ENCODE measurements at regions not wholly inside any gene's neighbourhood (a gene's known extent, or its start where the extent isn't known, plus 50 kb on each side); places are given as distances from the start of the nearest gene placed in this dataset.

DNA sequence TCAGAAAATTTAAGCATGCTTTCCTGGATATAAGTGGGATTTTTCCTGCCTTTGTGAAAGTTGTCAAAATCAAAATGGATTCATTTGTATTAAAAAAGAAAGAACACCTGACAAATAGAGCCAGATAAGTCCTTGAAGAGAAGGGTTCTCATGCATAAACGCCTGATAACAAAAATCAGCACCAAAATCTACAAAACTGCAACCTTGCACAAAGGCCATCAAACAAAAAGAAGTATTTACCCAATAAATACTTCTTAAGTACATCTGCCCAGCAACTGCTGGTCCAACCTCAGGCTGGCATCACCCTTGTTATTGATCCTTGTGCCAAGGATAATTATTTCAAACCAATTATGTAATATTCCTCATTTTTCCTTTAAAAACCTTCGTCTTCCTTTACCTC, 315.9 kb downstream of the GPD2 start:
- DNase-seq (ENCODE audit: low read depth in 1 of 2, low spot score in 1 of 2): no peak
- Histone ChIP-seq H3K9me3 (no peaks in the 10 kb centered on the region), H3K4me3 (no peak overlapping the region), H3K4me1 (no peaks in the 10 kb centered on the region), H3K27ac (no peak overlapping the region), H3K4me2 (no peak overlapping the region)
- ChIA-PET POLR2A (no interaction called here), CTCF (interaction anchor here (0.5 kb wide), 1 partner anchor 684 kb away, joined by 3 read pairs; no protein-coding TSS in a partner anchor)
- TF ChIP-seq MAFK (IDR thresholded peaks at IDR 0.05; ENCODE audit: partially characterized antibody) (peak; percentile 66), HDAC2 (IDR thresholded peaks at IDR 0.05) (no peak)
- no peak for FAIRE-seq
- no peak for ATAC-seq
- WGBS (ENCODE audit: missing lambda C conversion rate): 57% methylated on average over 2 of the region's 2 CpGs

DNA sequence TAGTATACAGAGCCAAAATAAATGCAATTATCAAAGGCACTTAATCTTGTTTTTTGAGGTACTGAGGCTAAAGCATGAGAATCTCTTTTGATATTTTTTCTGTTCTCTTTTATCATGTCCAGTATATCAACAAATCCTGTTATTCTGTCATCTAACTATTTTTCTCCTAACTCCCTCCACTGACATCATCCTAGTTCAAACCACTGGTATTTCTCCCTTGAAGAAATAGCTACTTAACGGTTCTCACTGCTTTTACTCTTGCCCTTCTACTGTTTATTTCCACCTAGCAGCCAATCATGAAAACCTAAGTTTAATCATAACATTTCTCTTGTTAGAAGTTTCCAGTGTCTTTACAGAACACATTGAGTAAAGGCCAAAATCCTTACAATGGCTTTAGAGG, 317.6 kb downstream of the GPD2 start:
- no peaks in the 10 kb centered on the region for H3K9me3 ChIP-seq
- no peak overlapping the region for H3K4me3 ChIP-seq
- FAIRE-seq: no peak
- no peak for DNase-seq (ENCODE audit: low read depth in 1 of 2, low spot score in 1 of 2)
- ChIA-PET POLR2A (no interaction called here), CTCF (no interaction called here)
- no peak overlapping the region for H3K4me2 ChIP-seq
- no peaks in the 10 kb centered on the region for H3K4me1 ChIP-seq
- no peak overlapping the region for H3K27ac ChIP-seq
- TF ChIP-seq HOXB5 (CRISPR knock-in tag; IDR thresholded peaks at IDR 0.05): no peak
- ATAC-seq: no peak
- 22% methylated on average over 1 of the region's 1 CpG for whole genome bisulfite sequencing (ENCODE audit: missing lambda C conversion rate)

DNA sequence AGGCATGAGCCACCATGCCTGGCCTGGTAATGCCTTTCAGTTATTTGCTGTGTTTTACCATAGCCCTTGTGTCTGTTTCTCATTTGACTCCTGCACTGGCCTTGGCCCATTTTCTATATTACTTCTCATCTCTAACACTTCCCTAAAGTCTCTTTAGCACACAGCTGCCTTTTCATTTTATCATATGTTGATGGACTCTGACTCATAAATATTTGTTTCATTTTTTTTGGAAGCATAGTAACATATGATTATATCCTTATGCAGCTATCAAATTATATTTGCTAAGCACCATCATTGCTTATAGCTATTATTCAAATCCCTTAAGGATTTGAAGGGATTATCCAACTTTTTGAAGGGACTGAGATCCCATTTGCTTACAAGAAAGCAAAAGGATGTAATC, 320.3 kb downstream of the GPD2 start:
- TF ChIP-seq RARB (CRISPR knock-in tag; IDR thresholded peaks at IDR 0.05): no peak
- H3K9me3 ChIP-seq: no peaks in the 10 kb centered on the region
- FAIRE-seq: no peak
- DNase-seq (ENCODE audit: low read depth in 1 of 2, low spot score in 1 of 2): no peak
- POLR2A ChIA-PET: no interaction called here
- H3K4me3 ChIP-seq: no peak overlapping the region
- no peak for ATAC-seq
- H3K27ac ChIP-seq: no peak overlapping the region
- H3K4me2 ChIP-seq: no peak overlapping the region
- no peaks in the 10 kb centered on the region for H3K4me1 ChIP-seq
- CTCF ChIA-PET: no interaction called here

DNA sequence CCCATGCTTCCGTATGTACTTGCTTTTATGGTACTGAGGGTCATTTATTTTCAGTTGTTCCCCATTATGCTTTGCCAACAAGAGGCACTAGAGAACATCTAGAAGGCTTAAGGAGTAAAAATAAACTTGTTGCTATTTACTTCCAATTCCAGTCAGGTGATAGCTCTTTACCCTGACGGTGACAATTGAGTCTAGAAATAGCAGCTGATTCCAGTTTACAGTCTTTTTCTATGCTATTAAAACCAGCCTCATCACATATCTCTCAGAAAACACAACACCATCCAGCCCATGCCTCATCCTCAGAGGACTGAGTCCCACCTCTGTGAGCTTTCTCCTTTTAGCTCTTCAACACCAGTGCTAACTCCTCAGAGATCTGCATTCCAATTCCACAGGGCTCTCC, 327.0 kb downstream of the GPD2 start:
- CTCF ChIA-PET: no interaction called here
- DNase-seq (ENCODE audit: low read depth in 1 of 2, low spot score in 1 of 2) (no peak), ATAC-seq (no peak), FAIRE-seq (no peak)
- Histone ChIP-seq H3K27ac (no peak overlapping the region), H3K9me3 (no peaks in the 10 kb centered on the region), H3K4me3 (no peak overlapping the region), H3K4me1 (no peaks in the 10 kb centered on the region), H3K4me2 (no peak overlapping the region)
- POLR2A ChIA-PET: no interaction called here
- 51% methylated on average over 2 of the region's 2 CpGs for WGBS (ENCODE audit: missing lambda C conversion rate)
- TF ChIP-seq, protein P1, sequence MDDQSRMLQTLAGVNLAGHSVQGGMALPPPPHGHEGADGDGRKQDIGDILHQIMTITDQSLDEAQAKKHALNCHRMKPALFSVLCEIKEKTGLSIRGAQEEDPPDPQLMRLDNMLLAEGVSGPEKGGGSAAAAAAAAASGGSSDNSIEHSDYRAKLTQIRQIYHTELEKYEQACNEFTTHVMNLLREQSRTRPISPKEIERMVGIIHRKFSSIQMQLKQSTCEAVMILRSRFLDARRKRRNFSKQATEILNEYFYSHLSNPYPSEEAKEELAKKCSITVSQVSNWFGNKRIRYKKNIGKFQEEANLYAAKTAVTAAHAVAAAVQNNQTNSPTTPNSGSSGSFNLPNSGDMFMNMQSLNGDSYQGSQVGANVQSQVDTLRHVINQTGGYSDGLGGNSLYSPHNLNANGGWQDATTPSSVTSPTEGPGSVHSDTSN (IDR thresholded peaks at IDR 0.05): no peak
- TF ChIP-seq, protein P2, sequence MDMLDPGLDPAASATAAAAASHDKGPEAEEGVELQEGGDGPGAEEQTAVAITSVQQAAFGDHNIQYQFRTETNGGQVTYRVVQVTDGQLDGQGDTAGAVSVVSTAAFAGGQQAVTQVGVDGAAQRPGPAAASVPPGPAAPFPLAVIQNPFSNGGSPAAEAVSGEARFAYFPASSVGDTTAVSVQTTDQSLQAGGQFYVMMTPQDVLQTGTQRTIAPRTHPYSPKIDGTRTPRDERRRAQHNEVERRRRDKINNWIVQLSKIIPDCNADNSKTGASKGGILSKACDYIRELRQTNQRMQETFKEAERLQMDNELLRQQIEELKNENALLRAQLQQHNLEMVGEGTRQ (IDR thresholded peaks at IDR 0.05): no peak
- TF ChIP-seq RCOR1 (IDR thresholded peaks at IDR 0.05; ENCODE audit: low read depth, low read length) (no peak), HEYL (CRISPR knock-in tag; IDR thresholded peaks at IDR 0.05) (no peak), ZNF302 (CRISPR knock-in tag; IDR thresholded peaks at IDR 0.05) (no peak), NPAS2 (CRISPR knock-in tag; IDR thresholded peaks at IDR 0.05; ENCODE audit: borderline replicate concordance) (no peak), CBX2 (IDR thresholded peaks at IDR 0.05; ENCODE audit: borderline replicate concordance, low read depth) (no peak), SMC3 (IDR thresholded peaks at IDR 0.05) (no peak), POLR2A (IDR thresholded peaks at IDR 0.05; ENCODE audit: low read length) (no peak), PHF8 (IDR thresholded peaks at IDR 0.05; ENCODE audit: borderline replicate concordance, low read depth) (no peak), FOXS1 (CRISPR knock-in tag; IDR thresholded peaks at IDR 0.05) (no peak), RFX5 (IDR thresholded peaks at IDR 0.05) (no peak), TFCP2L1 (CRISPR knock-in tag; IDR thresholded peaks at IDR 0.05) (no peak)
- TF ChIP-seq, protein P3, sequence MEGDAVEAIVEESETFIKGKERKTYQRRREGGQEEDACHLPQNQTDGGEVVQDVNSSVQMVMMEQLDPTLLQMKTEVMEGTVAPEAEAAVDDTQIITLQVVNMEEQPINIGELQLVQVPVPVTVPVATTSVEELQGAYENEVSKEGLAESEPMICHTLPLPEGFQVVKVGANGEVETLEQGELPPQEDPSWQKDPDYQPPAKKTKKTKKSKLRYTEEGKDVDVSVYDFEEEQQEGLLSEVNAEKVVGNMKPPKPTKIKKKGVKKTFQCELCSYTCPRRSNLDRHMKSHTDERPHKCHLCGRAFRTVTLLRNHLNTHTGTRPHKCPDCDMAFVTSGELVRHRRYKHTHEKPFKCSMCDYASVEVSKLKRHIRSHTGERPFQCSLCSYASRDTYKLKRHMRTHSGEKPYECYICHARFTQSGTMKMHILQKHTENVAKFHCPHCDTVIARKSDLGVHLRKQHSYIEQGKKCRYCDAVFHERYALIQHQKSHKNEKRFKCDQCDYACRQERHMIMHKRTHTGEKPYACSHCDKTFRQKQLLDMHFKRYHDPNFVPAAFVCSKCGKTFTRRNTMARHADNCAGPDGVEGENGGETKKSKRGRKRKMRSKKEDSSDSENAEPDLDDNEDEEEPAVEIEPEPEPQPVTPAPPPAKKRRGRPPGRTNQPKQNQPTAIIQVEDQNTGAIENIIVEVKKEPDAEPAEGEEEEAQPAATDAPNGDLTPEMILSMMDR (IDR thresholded peaks at IDR 0.05): no peak

All from A549 (cell line).